GM18502 (cell line): ENCODE measurements at regions not wholly inside any gene's neighbourhood (a gene's known extent, or its start where the extent isn't known, plus 50 kb on each side); places are given as distances from the start of the nearest gene placed in this dataset.

ENCODE experiments used
- ATAC-seq: cut with Tn5 transposase; IDR thresholded peaks from one replicate; pipeline ENCODE4 v1.9.1; 2021; ENCODE audit warnings: mild to moderate bottlenecking; ENCODE audit not compliant: unreplicated experiment, poor library complexity

- no peak for ATAC-seq
These were observed 427.2 kb upstream of the THBS1 start for GRCh38 chr15:39153716-39154115.

GRCh38 chr15:39154227-39154638, 426.6 kb upstream of the THBS1 start:
- ATAC-seq = no peak

GRCh38 chr15:39154776-39155175, 426.1 kb upstream of the THBS1 start:
- no peak for ATAC-seq

- ATAC-seq = no peak
These were observed 424.7 kb upstream of the THBS1 start for GRCh38 chr15:39156166-39156565.

GRCh38 chr15:39156646-39157250, 424.1 kb upstream of the THBS1 start:
- no peak for ATAC-seq

GRCh38 chr15:39157882-39158281, 423.0 kb upstream of the THBS1 start:
- ATAC-seq = no peak

GRCh38 chr15:39159833-39160232, 421.0 kb upstream of the THBS1 start:
- no peak for ATAC-seq

GRCh38 chr15:39161096-39161495, 419.8 kb upstream of the THBS1 start:
- no peak for ATAC-seq

- ATAC-seq = no peak
These were observed 415.7 kb upstream of the THBS1 start for GRCh38 chr15:39165020-39165706.

- ATAC-seq = no peak
These were observed 413.5 kb upstream of the THBS1 start for GRCh38 chr15:39167164-39168058.

- ATAC-seq = no peak
These were observed 408.9 kb upstream of the THBS1 start for GRCh38 chr15:39171944-39172368.

- ATAC-seq = no peak
These were observed 408.2 kb upstream of the THBS1 start for GRCh38 chr15:39172380-39173281.

GRCh38 chr15:39173426-39173825, 407.5 kb upstream of the THBS1 start:
- ATAC-seq = no peak

- no peak for ATAC-seq
These were observed 406.5 kb upstream of the THBS1 start for GRCh38 chr15:39174332-39174731.

GRCh38 chr15:39176030-39176429, 404.8 kb upstream of the THBS1 start:
- ATAC-seq = no peak

- ATAC-seq = no peak
These were observed 403.3 kb upstream of the THBS1 start for GRCh38 chr15:39177561-39177960.

- ATAC-seq = no peak
These were observed 400.8 kb upstream of the THBS1 start for GRCh38 chr15:39180030-39180429.

- no peak for ATAC-seq
These were observed 400.4 kb upstream of the THBS1 start for GRCh38 chr15:39180483-39180933.

GRCh38 chr15:39181056-39181747, 399.7 kb upstream of the THBS1 start:
- no peak for ATAC-seq
